Bronchial epithelial cell (primary cell): ENCODE measurements at regions not wholly inside any gene's neighbourhood (a gene's known extent, or its start where the extent isn't known, plus 50 kb on each side); places are given as distances from the start of the nearest gene placed in this dataset.

Source experiments
- DNase-seq: peaks from one replicate; pipeline ENCODE4 v3.0.0-alpha.2; 2010; ENCODE audit warnings: low read depth
- FAIRE-seq: peaks from 2 replicates; lab custom pipeline; 2011; peaks lifted over from hg19 to GRCh38; lab: Jason Lieb, UNC
- H3K27me3 ChIP-seq: 2 replicates; pipeline ENCODE4 v1.5.1; 2011; ENCODE audit warnings: low read length; ENCODE audit not compliant: control insufficient read depth, insufficient read depth
- H3K36me3 ChIP-seq: 2 replicates; pipeline ENCODE4 v1.5.1; 2011; ENCODE audit warnings: low read length; ENCODE audit not compliant: control insufficient read depth, insufficient read depth
- H3K4me3 ChIP-seq: 2 replicates; pipeline ENCODE4 v1.5.1; 2011; ENCODE audit warnings: mild to moderate bottlenecking, low read depth, low read length, control low read depth
- CTCF ChIP-seq: IDR thresholded peaks from 2 replicates; pipeline ENCODE4 v1.5.1; 2011; ENCODE audit warnings: mild to moderate bottlenecking, moderate library complexity, low read length, control low read depth, inconsistent platforms; ENCODE audit not compliant: insufficient read depth, severe bottlenecking

- TF ChIP-seq CTCF: no peak
- FAIRE-seq (no peak), DNase-seq (no peak)
- no peaks in the 10 kb centered on the region for H3K36me3 ChIP-seq
- no peak overlapping the region for H3K4me3 ChIP-seq
- H3K27me3 ChIP-seq: no peaks in the 10 kb centered on the region
These were observed 112.6 kb downstream of the EFNB1 start for GRCh38 chrX:68941385-68941952.

GRCh38 chrX:68940601-68941000 lies 111.8 kb downstream of the EFNB1 start:
- TF ChIP-seq CTCF: no peak
- DNase-seq (no peak), FAIRE-seq (no peak)
- H3K36me3 ChIP-seq: no peaks in the 10 kb centered on the region
- no peak overlapping the region for H3K4me3 ChIP-seq
- no peaks in the 10 kb centered on the region for H3K27me3 ChIP-seq

- FAIRE-seq (no peak), DNase-seq (no peak)
- H3K27me3 ChIP-seq: no peaks in the 10 kb centered on the region
- no peaks in the 10 kb centered on the region for H3K36me3 ChIP-seq
- TF ChIP-seq CTCF: no peak
- H3K4me3 ChIP-seq: no peak overlapping the region
These were observed 111.0 kb downstream of the EFNB1 start for GRCh38 chrX:68939868-68940267.

- no peak for FAIRE-seq
- no peak for DNase-seq
- Histone ChIP-seq H3K4me3 (no peak overlapping the region), H3K27me3 (no peaks in the 10 kb centered on the region), H3K36me3 (no peaks in the 10 kb centered on the region)
- TF ChIP-seq CTCF: no peak
These were observed 109.6 kb downstream of the EFNB1 start for GRCh38 chrX:68938244-68939004.

GRCh38 chrX:68937581-68937980 lies 108.8 kb downstream of the EFNB1 start:
- no peak overlapping the region for H3K4me3 ChIP-seq
- DNase-seq (no peak), FAIRE-seq (no peak)
- no peaks in the 10 kb centered on the region for H3K36me3 ChIP-seq
- TF ChIP-seq CTCF: no peak
- no peaks in the 10 kb centered on the region for H3K27me3 ChIP-seq
